ENCODE measurements at regions not wholly inside any gene's neighbourhood (a gene's known extent, or its start where the extent isn't known, plus 50 kb on each side); places are given as distances from the start of the nearest gene placed in this dataset.
"Not testable (repeated sequence)": the region's sequence is repeated elsewhere in the genome, so short reads cannot be mapped to it uniquely, and the experiment has no call there.

- no peak for TF ChIP-seq EP300 (IDR thresholded peaks at IDR 0.05)
- no peak for TF ChIP-seq POLR2A (IDR thresholded peaks at IDR 0.05)
- TF ChIP-seq POLR2AphosphoS5 (IDR thresholded peaks at IDR 0.05) = no peak
- no peak for TF ChIP-seq CTCF (IDR thresholded peaks at IDR 0.05)
- no peaks in the 10 kb centered on the region for H3K36me3 ChIP-seq
- H3K4me3 ChIP-seq = no peak overlapping the region
- no peak for ATAC-seq
- H3K4me1 ChIP-seq = no peaks in the 10 kb centered on the region
- H3K27ac ChIP-seq = no peak overlapping the region
- no peaks in the 10 kb centered on the region for H3K27me3 ChIP-seq
- H3K9me3 ChIP-seq = no peaks in the 10 kb centered on the region
Measured at GRCh38 chr14:46573498-46573897, 78.1 kb downstream of the RPL10L start.

GRCh38 chr14:46571970-46572369 lies 79.6 kb downstream of the RPL10L start:
- H3K36me3 ChIP-seq = no peaks in the 10 kb centered on the region
- no peak overlapping the region for H3K4me3 ChIP-seq
- WGBS, 2 donors (ENCODE audit: low coverage in 1 of 2) = 70 to 76% methylated on average over 2 of the region's 2 CpGs
- no peaks in the 10 kb centered on the region for H3K4me1 ChIP-seq
- H3K9me3 ChIP-seq = no peaks in the 10 kb centered on the region
- H3K27me3 ChIP-seq = no peaks in the 10 kb centered on the region
- ATAC-seq = no peak
- no peak for TF ChIP-seq EP300 (IDR thresholded peaks at IDR 0.05)
- no peak for TF ChIP-seq POLR2A (IDR thresholded peaks at IDR 0.05)
- no peak overlapping the region for H3K27ac ChIP-seq

- ATAC-seq, H3K36me3 ChIP-seq, H3K9me3 ChIP-seq, H3K27ac ChIP-seq, H3K4me1 ChIP-seq, H3K27me3 ChIP-seq, H3K4me3 ChIP-seq: not testable (repeated sequence)
- WGBS, 2 donors (ENCODE audit: low coverage in 1 of 2) = 55 to 86% methylated on average over 1 of the region's 1 CpG
Measured at GRCh38 chr14:46568161-46568560, 83.4 kb downstream of the RPL10L start.

GRCh38 chr14:46550836-46551235 lies 100.7 kb downstream of the RPL10L start:
- Histone ChIP-seq H3K9me3 (peaks cover 0 to 4% (median 0%) of the 10 kb centered on the region in 3 donors), H3K27ac (no peak overlapping the region), H3K36me3 (no peaks in the 10 kb centered on the region), H3K4me3 (no peak overlapping the region), H3K4me1 (no peaks in the 10 kb centered on the region), H3K27me3 (no peaks in the 10 kb centered on the region)
- ATAC-seq = no peak
- TF ChIP-seq EP300 (IDR thresholded peaks at IDR 0.05) = no peak
- no peak for TF ChIP-seq POLR2AphosphoS5 (IDR thresholded peaks at IDR 0.05)
- no peak for TF ChIP-seq CTCF (IDR thresholded peaks at IDR 0.05)
- no peak for TF ChIP-seq POLR2A (IDR thresholded peaks at IDR 0.05)
- 74 to 100% methylated on average over 3 to 7 of the region's 9 CpGs for WGBS, 2 donors (ENCODE audit: low coverage in 1 of 2)

- no peaks in the 10 kb centered on the region for H3K27me3 ChIP-seq
- no peak overlapping the region for H3K27ac ChIP-seq
- no peaks in the 10 kb centered on the region for H3K36me3 ChIP-seq
- no peaks in the 10 kb centered on the region for H3K4me1 ChIP-seq
- WGBS, 2 donors (ENCODE audit: low coverage in 1 of 2) = 81 to 82% methylated on average over 2 of the region's 2 CpGs
- no peak for ATAC-seq
- TF ChIP-seq EP300 (IDR thresholded peaks at IDR 0.05) (no peak), CTCF (IDR thresholded peaks at IDR 0.05) (no peak), POLR2AphosphoS5 (IDR thresholded peaks at IDR 0.05) (no peak), POLR2A (IDR thresholded peaks at IDR 0.05) (no peak)
- H3K4me3 ChIP-seq = no peak overlapping the region
- no peaks in the 10 kb centered on the region for H3K9me3 ChIP-seq
Measured at GRCh38 chr14:46540986-46541385, 110.6 kb downstream of the RPL10L start.

- ATAC-seq = no peak
- H3K27me3 ChIP-seq = no peaks in the 10 kb centered on the region
- TF ChIP-seq POLR2AphosphoS5 (IDR thresholded peaks at IDR 0.05) (no peak), EP300 (IDR thresholded peaks at IDR 0.05) (no peak), CTCF (IDR thresholded peaks at IDR 0.05) (no peak)
- no peak overlapping the region for H3K4me3 ChIP-seq
- no peaks in the 10 kb centered on the region for H3K36me3 ChIP-seq
- no peaks in the 10 kb centered on the region for H3K4me1 ChIP-seq
- no peak overlapping the region for H3K27ac ChIP-seq
- no peaks in the 10 kb centered on the region for H3K9me3 ChIP-seq
Measured at GRCh38 chr14:46519121-46519520, 132.5 kb downstream of the RPL10L start.

- 48% methylated on average over 3 of the region's 13 CpGs; no CpG with 5 or more reads in 1 of the 2 donors for WGBS, 2 donors (ENCODE audit: low coverage in 1 of 2)
- H3K27ac ChIP-seq, H3K27me3 ChIP-seq, H3K4me1 ChIP-seq, H3K4me3 ChIP-seq, H3K36me3 ChIP-seq, H3K9me3 ChIP-seq, ATAC-seq: not testable (repeated sequence)
Measured at GRCh38 chr14:46508752-46509151, 142.8 kb downstream of the RPL10L start.
